Activated T-helper 17 cell treated with anti-CD3 and anti-CD28 coated beads, Interleukin-2, amount 50 U/mL, for 72 hours (primary cell): ENCODE measurements at regions not wholly inside any gene's neighbourhood (a gene's known extent, or its start where the extent isn't known, plus 50 kb on each side); places are given as distances from the start of the nearest gene placed in this dataset.

Source experiments
- ATAC-seq: fragments of 150-1000 bp; cut with Tn5 transposase; replicated peaks from 2 replicates; pipeline ENCODE4 v1.10.0; 2021; ENCODE audit warnings: mild to moderate bottlenecking, moderate library complexity
- H3K27ac Mint-ChIP-seq: one replicate; pipeline ENCODE4 v1.8.0; 2022; ENCODE audit warnings: mixed read lengths
- H3K27me3 Mint-ChIP-seq: one replicate; pipeline ENCODE4 v1.8.0; 2022; ENCODE audit warnings: mixed read lengths
- H3K36me3 Mint-ChIP-seq: one replicate; pipeline ENCODE4 v1.8.0; 2022; ENCODE audit warnings: low read depth, mild to moderate bottlenecking, mixed read lengths
- H3K4me1 Mint-ChIP-seq: one replicate; pipeline ENCODE4 v1.8.0; 2022; ENCODE audit warnings: mixed read lengths
- H3K4me3 Mint-ChIP-seq: one replicate; pipeline ENCODE4 v1.8.0; 2022; ENCODE audit warnings: mild to moderate bottlenecking, mixed read lengths
- H3K9me3 Mint-ChIP-seq: one replicate; pipeline ENCODE4 v1.8.0; 2022; ENCODE audit warnings: mixed read lengths

DNA sequence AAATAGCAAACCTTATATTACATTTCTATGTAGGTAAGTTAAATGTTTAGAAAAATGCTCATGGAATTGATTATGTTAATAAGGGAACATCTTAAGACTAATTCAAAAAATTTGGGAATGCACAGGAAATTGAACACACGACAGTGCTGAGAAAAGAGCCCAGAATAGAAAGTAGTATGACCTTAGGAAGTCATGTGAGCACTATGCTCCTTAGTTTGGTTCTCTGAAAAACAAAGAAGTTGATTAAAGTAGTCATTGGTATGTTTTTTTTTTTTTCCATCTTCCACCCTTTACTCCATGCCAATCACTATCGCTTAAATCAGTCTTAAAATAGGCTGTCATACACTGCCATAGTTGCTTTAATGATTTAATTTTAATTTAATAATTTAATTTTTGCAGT, 242.9 kb downstream of the ANKRD7 start:
- no peaks in the 10 kb centered on the region for H3K27me3 Mint-ChIP-seq
- H3K27ac Mint-ChIP-seq, result no peak overlapping the region
- no peaks in the 10 kb centered on the region for H3K4me1 Mint-ChIP-seq
- no peaks in the 10 kb centered on the region for H3K9me3 Mint-ChIP-seq
- no peak for ATAC-seq
- H3K36me3 Mint-ChIP-seq, result no peaks in the 10 kb centered on the region
- no peak overlapping the region for H3K4me3 Mint-ChIP-seq

GRCh38 chr7:118472581-118472980, 248.1 kb downstream of the ANKRD7 start:
- Mint-ChIP-seq H3K27me3 (no peaks in the 10 kb centered on the region), H3K36me3 (no peaks in the 10 kb centered on the region), H3K4me3 (no peak overlapping the region), H3K27ac (no peak overlapping the region), H3K4me1 (no peaks in the 10 kb centered on the region), H3K9me3 (no peaks in the 10 kb centered on the region)
- ATAC-seq, result no peak

- ATAC-seq, result no peak
- Mint-ChIP-seq H3K4me3 (no peak overlapping the region), H3K4me1 (no peaks in the 10 kb centered on the region), H3K36me3 (no peaks in the 10 kb centered on the region), H3K9me3 (no peaks in the 10 kb centered on the region), H3K27ac (no peak overlapping the region), H3K27me3 (no peaks in the 10 kb centered on the region)
Measured at GRCh38 chr7:118473271-118473670, 248.8 kb downstream of the ANKRD7 start.

DNA sequence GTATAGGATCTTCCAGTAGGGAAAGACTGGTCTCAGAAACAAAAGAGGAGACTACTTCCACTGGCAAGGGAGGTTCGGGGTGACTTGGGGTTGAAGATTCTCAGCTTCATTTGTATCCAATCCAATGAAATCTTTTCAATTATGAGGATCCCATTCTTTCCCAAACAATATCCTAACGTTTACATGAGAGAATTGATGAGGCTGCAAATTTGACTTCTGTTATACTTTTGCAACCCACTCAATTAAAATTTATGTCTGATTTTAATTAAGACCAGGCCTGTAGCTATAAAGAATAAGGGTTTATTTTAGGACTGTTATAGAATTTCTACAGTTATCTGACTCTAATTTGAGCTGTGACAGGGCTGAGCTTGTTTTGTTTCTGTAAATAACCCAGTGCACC, 251.5 kb downstream of the ANKRD7 start:
- Mint-ChIP-seq H3K36me3 (no peaks in the 10 kb centered on the region), H3K4me3 (no peak overlapping the region), H3K27ac (no peak overlapping the region), H3K27me3 (no peaks in the 10 kb centered on the region), H3K4me1 (no peaks in the 10 kb centered on the region), H3K9me3 (peaks cover 6% of the 10 kb centered on the region)
- ATAC-seq, result no peak

DNA sequence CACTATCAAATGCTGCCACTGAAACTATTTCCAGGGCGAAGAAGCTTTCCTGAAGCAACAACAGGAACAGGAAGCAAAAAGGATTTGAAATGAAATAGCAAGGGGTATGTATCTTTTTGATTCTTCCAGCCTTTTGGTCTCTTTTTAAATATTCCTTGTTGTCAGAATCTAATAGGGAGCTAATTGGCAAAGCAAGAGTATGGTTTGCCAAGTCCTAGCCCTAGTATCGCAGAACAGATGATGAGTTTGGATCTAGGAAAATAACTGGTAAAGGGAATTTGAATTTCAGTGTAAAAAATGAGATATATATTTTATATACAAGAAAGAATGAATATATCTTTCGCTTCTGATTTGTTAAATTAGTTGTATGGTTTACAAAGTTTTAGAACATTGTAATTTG, 252.5 kb downstream of the ANKRD7 start:
- Mint-ChIP-seq H3K27ac (no peak overlapping the region), H3K36me3 (no peaks in the 10 kb centered on the region), H3K4me3 (no peak overlapping the region), H3K4me1 (no peaks in the 10 kb centered on the region), H3K27me3 (no peaks in the 10 kb centered on the region), H3K9me3 (peaks cover 6% of the 10 kb centered on the region)
- ATAC-seq, result no peak

- Mint-ChIP-seq H3K27me3 (no peaks in the 10 kb centered on the region), H3K27ac (no peak overlapping the region), H3K4me1 (no peaks in the 10 kb centered on the region), H3K9me3 (peaks cover 10% of the 10 kb centered on the region), H3K4me3 (no peak overlapping the region), H3K36me3 (no peaks in the 10 kb centered on the region)
- no peak for ATAC-seq
Measured at GRCh38 chr7:118478236-118478635, 253.7 kb downstream of the ANKRD7 start.

DNA sequence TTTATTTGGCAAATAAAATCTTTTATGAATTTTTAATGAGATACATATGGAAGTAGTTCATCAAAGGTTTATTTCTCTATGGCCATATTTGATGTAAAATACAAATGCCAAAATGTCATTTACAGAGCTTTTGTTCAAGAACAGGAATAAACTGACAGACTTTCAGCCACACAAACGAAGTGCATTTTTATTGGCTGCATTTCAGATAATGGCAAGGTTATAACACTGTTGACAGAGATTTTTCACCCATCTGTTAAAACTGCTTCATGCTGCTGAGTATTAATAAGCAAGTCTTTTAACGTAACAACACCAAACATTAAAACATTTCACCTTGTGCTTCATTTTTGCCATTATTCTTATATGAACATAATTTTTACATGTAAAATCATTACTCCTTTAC, 254.4 kb downstream of the ANKRD7 start:
- ATAC-seq, result no peak
- H3K9me3 Mint-ChIP-seq, result peaks cover 10% of the 10 kb centered on the region

GRCh38 chr7:118492466-118492865, 268.0 kb downstream of the ANKRD7 start:
- no peak for ATAC-seq
- H3K27me3 Mint-ChIP-seq, result no peaks in the 10 kb centered on the region
- no peak overlapping the region for H3K27ac Mint-ChIP-seq
- no peak overlapping the region for H3K4me3 Mint-ChIP-seq
- no peaks in the 10 kb centered on the region for H3K4me1 Mint-ChIP-seq
- H3K9me3 Mint-ChIP-seq, result no peaks in the 10 kb centered on the region
- no peaks in the 10 kb centered on the region for H3K36me3 Mint-ChIP-seq

More for the DNA sequence above, 254.4 kb downstream of the ANKRD7 start:
- Mint-ChIP-seq H3K36me3 (no peaks in the 10 kb centered on the region), H3K4me3 (no peak overlapping the region), H3K27ac (no peak overlapping the region), H3K27me3 (no peaks in the 10 kb centered on the region), H3K4me1 (no peaks in the 10 kb centered on the region)

DNA sequence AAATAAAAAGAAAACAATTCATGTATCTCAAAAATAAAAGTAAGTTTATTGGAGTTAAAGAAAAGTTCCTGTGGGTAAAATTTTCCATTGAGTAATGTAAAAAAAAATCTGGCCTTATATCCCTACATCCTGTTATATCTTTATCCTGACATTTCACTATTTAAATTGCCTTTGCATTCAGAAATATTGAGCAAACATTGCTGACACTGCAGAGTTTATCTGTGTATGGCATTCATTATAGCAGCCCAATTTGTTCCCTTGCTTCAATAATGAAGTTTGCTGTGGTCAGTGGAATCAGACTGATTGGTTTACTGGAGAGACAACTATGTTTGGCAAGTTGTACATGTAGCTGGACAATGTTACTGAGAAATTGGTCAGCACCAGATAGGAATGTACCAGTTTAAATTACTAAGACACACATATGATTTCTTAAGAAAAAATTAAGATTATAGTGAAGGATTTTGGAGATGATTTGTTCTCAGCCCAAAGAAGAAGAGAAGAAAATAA, 271.7 kb downstream of the ANKRD7 start:
- Mint-ChIP-seq H3K27ac (no peak overlapping the region), H3K9me3 (no peaks in the 10 kb centered on the region), H3K4me3 (no peak overlapping the region), H3K4me1 (no peaks in the 10 kb centered on the region), H3K36me3 (no peaks in the 10 kb centered on the region), H3K27me3 (no peaks in the 10 kb centered on the region)
- ATAC-seq, result no peak

DNA sequence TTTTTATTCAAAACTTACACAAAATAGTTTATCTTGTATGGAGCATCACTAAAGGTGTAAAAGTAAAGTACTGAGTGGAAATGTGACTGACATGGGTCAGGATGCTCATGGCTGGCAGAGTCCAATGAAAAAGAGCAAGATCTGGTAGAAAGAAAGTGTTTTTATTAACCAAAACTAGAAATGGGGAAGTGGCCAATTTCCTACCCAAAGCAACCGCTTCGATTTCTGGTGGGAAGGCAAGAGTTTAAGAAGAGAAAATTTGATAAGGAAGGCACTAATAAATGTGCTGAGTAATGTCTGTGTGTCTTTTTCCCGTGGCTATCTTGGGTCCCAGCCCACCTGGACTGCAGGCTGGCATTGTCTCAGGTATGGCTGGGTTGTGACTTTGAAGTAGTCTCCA, 277.7 kb downstream of the ANKRD7 start:
- Mint-ChIP-seq H3K36me3 (no peaks in the 10 kb centered on the region), H3K4me3 (no peak overlapping the region), H3K27ac (no peak overlapping the region), H3K27me3 (no peaks in the 10 kb centered on the region), H3K4me1 (no peaks in the 10 kb centered on the region), H3K9me3 (peaks cover 4% of the 10 kb centered on the region)
- ATAC-seq, result no peak

GRCh38 chr7:118511146-118511545, 286.6 kb downstream of the ANKRD7 start:
- H3K27me3 Mint-ChIP-seq, result no peaks in the 10 kb centered on the region
- no peak overlapping the region for H3K27ac Mint-ChIP-seq
- no peaks in the 10 kb centered on the region for H3K4me1 Mint-ChIP-seq
- H3K4me3 Mint-ChIP-seq, result no peak overlapping the region
- ATAC-seq, result no peak
- H3K9me3 Mint-ChIP-seq, result peaks cover 4% of the 10 kb centered on the region
- H3K36me3 Mint-ChIP-seq, result no peaks in the 10 kb centered on the region

- H3K4me1 Mint-ChIP-seq, result no peaks in the 10 kb centered on the region
- H3K9me3 Mint-ChIP-seq, result no peaks in the 10 kb centered on the region
- no peak overlapping the region for H3K4me3 Mint-ChIP-seq
- no peak for ATAC-seq
- no peak overlapping the region for H3K27ac Mint-ChIP-seq
- H3K27me3 Mint-ChIP-seq, result no peaks in the 10 kb centered on the region
- no peaks in the 10 kb centered on the region for H3K36me3 Mint-ChIP-seq
Measured at GRCh38 chr7:118517275-118517674, 292.8 kb downstream of the ANKRD7 start.

GRCh38 chr7:118525020-118525419, 300.5 kb downstream of the ANKRD7 start:
- Mint-ChIP-seq H3K36me3 (no peaks in the 10 kb centered on the region), H3K27me3 (no peaks in the 10 kb centered on the region), H3K4me1 (no peaks in the 10 kb centered on the region), H3K27ac (no peak overlapping the region), H3K4me3 (no peak overlapping the region), H3K9me3 (peaks cover 13% of the 10 kb centered on the region)
- ATAC-seq, result no peak

DNA sequence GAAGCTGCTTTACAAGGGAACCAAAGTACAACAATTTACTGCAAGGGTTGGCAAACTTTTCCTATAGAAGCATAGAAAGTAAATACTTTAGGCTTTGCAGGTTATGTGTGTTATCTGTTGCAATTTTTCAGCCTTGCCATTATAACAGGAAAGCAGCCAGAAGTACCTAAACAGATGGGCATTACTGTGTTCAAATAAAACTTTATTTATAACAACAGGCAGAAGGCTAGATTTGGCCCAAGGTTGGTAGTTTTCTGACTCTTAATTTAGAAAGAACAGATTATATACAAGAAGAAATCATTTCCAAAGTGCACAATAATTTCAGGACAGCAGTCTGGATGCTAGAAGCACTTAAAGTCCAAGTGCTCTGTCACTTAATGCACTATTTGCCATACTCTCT, 307.1 kb downstream of the ANKRD7 start:
- Mint-ChIP-seq H3K4me1 (no peaks in the 10 kb centered on the region), H3K9me3 (peaks cover 25% of the 10 kb centered on the region), H3K4me3 (no peak overlapping the region), H3K27me3 (no peaks in the 10 kb centered on the region), H3K27ac (no peak overlapping the region), H3K36me3 (no peaks in the 10 kb centered on the region)
- ATAC-seq, result no peak

- Mint-ChIP-seq H3K4me1 (no peaks in the 10 kb centered on the region), H3K4me3 (no peak overlapping the region), H3K36me3 (no peaks in the 10 kb centered on the region), H3K9me3 (peaks cover 4% of the 10 kb centered on the region), H3K27me3 (no peaks in the 10 kb centered on the region), H3K27ac (no peak overlapping the region)
- ATAC-seq, result no peak
Measured at GRCh38 chr7:118559207-118559606, 334.7 kb downstream of the ANKRD7 start.

DNA sequence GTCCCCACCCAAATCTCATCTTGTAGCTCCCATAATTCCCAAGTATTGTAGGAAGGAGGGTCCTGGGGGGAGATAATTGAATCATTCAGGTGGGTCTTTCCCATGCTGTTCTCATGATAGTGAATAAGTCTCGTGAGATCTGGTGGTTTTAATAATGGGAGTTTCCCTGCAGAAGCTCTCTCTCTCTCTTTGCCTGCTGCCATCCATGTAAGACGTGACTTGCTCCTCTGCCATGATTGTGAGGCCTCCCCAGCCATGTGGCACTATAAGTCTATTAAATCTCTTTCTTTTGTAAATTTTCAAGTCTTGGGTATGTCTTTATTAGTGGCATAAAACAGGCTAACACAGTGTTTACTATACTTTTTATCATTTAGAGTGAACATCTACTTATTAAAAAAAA, 338.8 kb downstream of the ANKRD7 start:
- Mint-ChIP-seq H3K27me3 (no peaks in the 10 kb centered on the region), H3K4me1 (no peaks in the 10 kb centered on the region), H3K9me3 (peaks cover 8% of the 10 kb centered on the region), H3K4me3 (no peak overlapping the region), H3K27ac (no peak overlapping the region), H3K36me3 (no peaks in the 10 kb centered on the region)
- ATAC-seq, result no peak
